ENCODE measurements at regions not wholly inside any gene's neighbourhood (a gene's known extent, or its start where the extent isn't known, plus 50 kb on each side); places are given as distances from the start of the nearest gene placed in this dataset.
"Not testable (repeated sequence)": the region's sequence is repeated elsewhere in the genome, so short reads cannot be mapped to it uniquely, and the experiment has no call there.

DNA sequence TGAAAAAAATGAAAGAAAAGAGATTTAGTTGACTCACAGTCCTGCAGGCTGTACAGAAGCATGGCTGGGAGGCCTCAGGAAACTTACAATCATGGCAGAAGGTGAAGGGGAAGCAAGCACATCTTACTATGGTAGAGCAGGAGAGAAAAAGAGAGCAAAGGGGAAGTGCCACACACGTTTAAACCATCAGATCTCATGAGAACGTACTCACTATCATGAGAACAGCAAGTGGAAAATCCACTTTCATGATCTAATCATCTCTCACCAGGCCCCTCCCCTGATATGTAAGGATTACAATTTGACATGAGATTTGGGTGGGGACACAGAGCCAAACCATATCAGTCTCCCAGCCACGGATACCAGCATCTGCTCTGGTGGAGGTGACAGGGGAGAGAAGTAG lies 50.8 kb upstream of the CPOX start:
- no peak for DNase-seq

DNA sequence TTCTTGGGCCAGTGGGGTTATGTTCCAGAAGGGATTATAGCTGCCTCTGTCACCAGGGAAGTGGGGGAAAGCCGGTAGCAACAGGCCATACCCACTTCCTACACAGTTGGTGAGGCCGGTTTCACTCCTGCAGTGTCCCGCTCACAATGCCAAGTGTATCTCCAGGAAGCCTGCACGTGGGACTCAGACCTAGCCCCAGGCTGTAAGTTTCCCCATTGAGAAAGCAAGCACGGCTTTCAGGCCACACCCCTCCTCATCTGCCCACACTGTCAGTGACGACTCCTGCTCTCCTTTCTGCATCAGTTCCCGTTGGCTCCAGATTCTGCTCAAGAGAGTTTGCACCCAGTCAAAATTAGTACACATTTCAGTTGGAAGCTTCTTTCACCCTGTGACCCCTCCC lies 51.6 kb upstream of the CPOX start:
- DNase-seq, result no peak

DNA sequence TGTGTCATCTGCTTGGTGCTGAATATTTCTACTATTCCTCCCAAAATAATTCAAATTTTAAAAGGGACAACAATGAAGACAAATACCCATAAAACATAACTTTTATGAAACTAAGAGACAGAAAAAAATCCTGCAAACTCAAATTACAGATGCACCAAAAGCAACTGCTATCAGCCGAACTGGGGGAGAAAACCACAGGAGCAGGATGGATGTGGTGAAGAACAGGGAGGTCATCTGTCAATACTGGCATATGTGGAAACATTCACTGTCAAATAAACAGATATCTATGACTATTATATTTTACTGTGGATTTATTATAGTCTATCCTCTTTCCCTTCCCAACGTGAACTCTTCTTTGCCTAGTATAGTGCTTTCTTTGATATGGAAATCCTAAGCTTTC lies 53.3 kb upstream of the CPOX start:
- no peak for DNase-seq

DNA sequence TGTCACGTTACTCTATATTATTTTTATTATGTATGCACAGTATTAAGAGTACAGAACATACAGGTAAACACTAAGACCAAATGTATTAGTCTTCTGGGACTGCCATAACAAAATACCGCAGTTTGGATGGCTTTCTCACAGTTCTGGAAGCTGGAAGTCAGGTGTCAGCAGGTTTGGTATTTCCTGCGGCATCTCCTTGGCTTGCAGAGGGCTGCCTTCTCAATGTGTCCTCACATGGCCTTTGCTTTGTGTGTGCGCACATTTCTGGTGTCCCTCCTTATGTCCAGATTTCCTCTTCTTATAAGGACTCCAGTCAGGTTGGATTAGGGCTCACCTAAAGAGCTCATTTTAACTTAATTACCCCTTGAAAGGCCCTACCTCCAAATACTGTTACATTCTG lies 53.8 kb upstream of the CPOX start:
- no peak for DNase-seq

DNA sequence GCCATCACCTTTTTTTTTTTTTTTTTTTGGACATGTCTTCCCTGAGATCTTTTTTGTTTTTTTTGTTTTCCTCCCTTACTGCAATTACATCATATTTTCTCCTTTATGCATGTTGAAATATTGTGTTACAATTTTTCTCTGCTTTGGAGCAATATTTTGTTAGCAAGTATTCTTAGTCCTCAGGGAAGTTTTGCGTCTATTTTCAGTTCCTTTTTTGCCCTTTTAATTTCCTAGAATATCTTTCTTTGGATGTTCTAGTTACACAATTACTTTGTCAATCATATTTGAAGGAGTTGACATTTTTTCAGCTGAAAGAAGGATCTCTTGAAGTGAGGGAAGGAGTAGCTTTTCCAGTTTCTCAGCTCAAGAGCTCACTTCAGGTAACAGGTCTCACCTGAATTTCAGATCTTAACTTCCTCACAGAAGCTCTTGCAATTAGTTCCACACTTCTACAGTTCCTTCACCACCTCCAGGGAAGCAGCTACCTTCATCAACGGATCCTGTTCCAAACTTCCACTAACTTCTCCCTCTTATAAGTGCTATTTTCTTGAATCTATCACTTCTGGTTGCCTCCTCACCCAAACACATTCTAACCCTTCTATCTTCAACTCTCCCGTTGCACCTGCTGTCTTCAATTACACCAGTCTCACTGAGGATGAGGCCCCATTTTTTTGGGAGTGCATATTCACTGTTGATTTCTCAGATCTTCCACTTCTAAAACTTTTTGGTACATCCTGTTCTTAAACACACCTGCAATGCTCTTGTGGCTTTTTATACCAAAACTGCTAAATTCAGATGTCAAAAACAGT lies 57.8 kb upstream of the CPOX start:
- no peak for DNase-seq

DNA sequence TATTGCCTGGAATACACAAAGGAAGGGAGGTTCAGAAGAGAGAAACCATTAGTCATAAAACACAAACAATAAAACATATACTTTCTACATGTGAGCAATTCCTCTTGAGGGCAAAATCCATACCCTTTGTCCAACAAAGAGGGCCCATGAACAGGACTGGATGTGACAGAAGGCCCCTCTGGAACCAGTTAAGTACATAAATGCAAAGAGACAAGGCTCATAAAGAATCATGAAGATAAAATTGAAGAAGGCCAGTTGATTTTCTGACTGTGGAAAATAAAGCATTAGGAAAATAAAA lies 58.3 kb upstream of the CPOX start:
- DNase-seq, result no peak

DNA sequence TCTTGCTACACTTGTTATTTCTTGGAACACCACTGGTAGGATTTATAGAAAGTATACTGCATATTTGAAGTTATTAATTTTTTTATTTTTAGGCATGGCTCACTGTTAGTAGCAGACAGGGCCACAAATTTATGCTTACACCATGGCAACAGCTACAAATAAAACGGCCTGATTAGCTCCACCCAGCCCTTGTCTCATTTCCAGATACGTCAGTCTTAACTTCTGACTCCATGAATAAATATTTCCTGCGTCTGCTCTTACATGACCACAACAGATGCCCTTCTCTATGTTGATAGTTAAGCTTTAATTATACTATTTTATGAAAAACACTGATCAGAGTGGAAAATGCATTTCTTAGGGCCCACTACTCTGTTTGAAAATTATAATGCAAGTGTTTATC lies 62.3 kb upstream of the CPOX start:
- DNase-seq, result peak; percentile 65

DNA sequence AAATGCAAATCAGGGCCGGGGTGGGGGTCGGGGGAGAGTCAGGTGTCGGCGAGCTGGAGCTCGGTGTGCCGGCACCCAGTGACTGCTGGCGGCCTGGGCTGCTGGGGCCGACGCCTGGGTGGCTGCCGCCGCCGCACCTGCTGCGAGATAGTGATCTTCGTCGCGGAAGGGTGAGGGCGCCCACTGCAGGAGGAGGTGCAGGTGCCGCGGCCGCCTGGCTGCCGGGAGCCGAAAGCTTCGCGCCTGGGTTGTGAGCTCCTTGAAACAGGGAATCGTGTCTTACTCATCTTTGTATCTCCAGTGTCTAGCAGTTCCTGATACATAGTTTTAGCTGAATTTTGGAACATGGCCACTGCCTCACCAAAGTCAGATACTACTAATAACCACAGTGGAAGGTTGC lies 64.0 kb upstream of the CPOX start:
- peak; percentile 17 for DNase-seq

DNA sequence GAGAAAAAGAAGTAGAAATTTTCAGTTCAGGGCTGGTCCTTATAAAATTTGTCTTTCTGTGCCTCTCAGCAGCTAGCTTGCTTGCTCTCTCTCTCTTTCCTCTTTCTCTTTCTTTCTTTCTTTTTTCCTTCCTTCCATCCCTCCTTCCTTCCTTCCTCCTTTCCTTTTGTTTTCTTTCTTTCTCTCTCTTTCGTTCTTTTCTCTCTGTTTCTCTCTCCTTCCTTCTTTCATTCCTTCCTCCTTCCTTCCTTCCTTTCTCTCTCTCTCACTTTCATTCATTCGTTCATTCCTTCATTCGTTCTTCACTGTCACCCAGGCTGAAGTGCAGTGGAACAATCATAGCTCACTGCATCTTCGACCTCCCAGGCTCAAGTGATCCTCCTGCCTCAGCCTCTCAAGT lies 69.3 kb upstream of the CPOX start:
- DNase-seq, result no peak

DNA sequence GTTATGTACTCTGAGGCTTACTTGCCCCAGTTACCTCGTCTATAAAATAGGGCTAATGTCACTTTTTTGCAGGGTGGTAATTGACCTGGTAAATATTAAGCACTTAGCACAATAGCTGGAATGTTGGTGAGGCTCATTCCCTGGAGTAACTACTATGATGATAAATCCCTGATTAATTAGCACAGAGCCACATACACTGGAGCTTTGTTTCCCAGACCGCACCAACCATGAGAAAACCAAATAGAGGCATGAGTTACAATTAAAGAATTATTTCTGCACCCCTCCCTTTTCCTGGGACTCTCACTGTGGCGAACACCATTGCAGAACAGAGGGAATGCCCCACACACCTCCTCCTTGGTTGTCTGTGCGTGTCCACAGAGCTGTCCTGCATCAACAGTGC lies 76.6 kb upstream of the CPOX start:
- DNase-seq, result no peak

DNA sequence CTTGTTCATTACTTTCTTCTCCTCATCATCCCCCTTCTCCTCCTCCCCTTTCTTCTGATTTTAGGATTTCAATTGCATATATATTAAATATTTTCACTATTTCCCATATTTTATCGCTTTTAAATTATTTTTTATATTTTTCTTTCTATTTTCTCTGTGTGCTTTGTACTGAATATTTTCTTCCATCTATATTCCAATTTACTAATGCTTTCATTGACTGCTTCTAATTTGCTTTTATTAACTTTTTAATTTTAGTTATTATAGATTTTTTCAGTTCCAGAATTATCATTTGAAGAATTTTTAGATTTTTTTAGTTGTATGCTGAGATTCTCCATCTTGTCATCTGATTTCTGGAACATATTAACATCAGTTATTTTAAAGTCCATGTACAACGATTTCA lies 83.2 kb upstream of the ST3GAL6 start:
- DNase-seq, result no peak

DNA sequence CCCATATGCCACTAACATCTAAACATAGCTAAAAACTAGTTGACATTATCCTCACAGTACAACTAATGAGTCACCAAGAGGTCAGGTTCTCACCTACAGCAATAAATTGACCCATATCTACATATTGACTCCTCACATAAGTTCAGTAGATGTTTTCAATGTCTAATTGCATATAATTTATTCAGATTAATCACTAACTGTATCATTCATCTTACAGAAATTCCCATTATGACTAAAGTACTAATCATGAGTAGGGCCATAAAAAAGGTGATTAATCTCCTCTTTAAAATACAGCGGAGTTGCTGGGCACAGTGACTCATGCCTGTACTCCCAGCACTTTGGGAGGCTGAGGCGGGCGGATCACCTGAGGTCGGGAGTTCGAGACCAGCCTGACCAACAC lies 82.4 kb upstream of the ST3GAL6 start:
- DNase-seq, result peak; percentile 65

DNA sequence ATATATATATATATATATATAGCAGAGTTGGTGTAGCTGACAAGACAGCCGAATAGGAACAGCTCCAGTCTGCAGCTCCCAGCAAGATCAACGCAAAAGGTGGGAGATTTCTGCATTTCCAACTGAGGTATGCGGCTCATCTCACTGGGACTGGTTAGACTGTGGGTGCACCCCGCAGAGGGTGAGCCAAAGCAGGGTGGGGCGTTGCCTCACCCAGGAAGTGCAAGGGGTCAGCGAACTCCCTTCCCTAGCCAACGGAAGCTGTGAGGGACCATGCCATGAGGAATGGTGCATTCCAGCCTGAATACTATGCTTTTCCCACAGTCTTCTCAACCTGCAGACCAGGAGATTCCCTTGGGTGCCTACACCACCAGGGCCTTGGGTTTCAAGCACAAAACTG lies 81.7 kb upstream of the ST3GAL6 start:
- no peak for DNase-seq

DNA sequence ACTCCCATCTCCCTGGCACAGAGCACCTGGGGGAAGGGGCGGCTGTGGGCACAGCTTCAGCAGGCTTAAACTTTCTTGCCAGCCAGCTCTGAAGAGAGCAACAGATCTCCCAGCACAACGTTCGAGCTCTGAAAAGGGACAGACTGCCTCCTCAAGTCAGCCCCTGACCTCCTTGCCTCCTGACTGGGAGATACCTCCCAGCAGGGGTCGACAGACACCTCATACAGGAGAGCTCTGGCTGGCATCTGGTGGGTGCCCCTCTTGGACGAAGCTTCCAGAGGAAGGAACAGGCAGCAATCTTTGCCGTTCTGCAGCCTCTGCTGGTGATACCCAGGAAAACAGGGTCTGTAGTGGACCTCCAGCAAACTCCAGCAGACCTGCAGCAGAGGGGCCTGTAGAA lies 80.7 kb upstream of the ST3GAL6 start:
- DNase-seq, result not testable (repeated sequence)

DNA sequence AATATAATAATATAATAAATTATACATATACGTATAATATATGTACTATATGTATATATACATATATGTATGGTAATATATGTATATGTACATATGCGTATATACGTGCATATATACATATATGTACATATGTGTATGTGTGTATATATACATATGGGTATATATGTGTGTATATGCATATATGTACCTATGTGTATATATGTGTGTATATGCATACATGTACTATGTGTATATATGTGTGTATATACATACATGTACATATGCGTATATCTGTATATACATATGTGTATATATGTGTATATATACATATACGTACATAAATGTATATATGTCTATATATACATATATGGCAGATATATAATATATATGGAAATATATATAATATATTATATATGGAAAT lies 74.8 kb upstream of the ST3GAL6 start:
- DNase-seq, result no peak

DNA sequence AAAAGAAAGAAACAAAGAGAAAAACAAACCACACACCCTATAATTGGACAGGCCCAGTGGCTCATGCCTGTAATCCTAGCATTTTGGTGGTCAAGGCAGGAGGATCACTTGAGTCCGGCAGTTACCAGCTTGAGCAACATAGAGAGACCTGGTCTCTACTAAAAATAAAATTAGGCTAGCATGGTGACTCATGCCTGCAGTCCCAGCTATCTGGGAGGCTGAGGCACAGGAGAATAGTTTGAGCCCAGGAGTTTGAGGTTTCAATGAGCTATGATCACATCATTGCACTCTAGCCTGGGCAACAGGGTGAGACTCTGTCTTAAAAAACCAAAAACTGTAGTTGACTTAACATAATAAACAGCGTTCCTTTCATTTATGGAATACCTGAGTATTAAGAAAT lies 72.3 kb upstream of the ST3GAL6 start:
- DNase-seq, result peak; percentile 22

DNA sequence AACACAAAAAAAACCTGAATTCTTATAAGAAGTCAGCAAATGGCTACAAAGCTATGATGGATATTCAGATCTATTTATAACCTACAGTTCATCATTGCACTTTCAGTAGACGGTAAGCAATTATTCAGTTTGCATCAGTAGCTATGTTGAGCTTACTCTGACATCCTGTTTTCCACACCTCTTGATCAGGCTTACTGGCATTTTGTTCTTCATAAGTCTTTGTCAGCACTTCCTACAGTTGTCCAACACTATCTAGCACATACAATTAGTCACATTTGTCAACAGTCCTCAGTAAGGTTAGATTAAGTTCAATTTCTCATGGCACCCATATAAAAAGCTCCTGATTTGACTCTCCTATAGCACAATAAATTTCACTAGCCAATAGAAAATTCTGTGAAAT lies 71.2 kb upstream of the ST3GAL6 start:
- DNase-seq, result peak; percentile 30

DNA sequence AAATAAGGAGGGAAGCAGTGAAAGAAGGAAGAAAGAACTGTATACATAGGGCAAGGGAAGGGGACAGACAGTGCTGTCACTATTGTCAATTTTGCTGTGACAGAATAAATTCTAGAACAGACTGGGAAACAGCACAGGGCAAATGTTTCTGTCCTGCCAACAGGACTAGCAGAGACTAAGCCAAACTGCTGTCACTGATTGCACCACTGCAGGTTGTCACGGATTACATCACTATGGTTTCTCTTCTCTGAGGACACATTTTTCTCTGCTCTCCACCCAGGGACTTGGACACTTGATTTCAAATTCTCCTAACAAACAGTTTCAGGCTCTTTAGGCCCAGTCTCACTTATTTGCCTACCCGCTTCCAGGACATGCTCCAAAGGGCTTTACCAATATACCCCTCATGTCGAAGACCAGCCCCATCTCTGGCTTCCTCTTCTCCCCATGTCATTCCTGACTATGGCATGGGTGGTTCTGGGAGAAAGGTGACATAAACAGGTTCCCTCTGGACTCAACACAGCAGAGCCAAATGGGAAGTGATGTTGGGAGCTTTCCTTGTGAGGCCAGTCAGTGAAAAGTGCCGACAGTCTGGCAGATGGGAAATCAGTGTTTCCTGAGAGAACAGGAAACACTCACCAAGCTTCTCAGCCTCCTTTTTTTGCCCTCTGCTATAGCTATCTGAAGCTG lies 70.2 kb upstream of the ST3GAL6 start:
- no peak for DNase-seq

DNA sequence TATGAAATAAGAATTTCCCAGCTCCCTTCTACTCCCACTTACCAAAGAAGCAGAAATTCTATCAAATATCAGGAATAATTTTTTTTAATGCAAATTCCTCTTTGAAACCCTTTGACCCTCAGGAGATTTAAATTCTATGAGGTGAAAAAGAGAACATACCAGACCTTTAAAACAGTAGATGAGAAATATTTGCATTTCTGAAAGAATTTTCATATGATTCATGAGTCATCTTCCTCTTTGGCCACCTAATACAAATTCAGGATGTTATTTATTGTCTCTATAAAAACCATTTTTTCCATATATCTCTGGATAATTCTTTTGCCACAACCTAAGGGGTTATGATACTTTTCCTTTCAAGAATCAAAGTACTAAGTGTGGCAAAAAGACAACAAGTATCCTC lies 67.3 kb upstream of the ST3GAL6 start:
- DNase-seq, result peak; percentile 33

DNA sequence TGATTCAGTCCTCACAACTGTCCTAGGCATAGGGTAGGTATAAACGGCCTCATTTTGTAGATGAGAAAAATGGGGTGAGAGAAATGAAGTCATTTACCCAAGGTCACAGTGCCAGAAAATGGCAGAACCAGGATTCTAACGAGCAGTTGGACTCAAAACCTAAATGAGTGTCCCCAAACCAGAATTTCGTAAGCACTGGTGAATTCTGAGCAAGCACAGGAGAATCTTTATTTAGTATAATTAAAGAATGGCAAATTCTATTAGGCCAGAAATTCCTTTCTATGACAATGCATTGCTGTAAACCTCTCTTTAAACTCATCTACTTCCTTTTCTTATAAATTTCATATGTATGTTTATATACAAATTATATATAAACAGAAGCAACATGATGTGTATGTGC lies 66.8 kb upstream of the ST3GAL6 start:
- DNase-seq, result not testable (repeated sequence)

DNA sequence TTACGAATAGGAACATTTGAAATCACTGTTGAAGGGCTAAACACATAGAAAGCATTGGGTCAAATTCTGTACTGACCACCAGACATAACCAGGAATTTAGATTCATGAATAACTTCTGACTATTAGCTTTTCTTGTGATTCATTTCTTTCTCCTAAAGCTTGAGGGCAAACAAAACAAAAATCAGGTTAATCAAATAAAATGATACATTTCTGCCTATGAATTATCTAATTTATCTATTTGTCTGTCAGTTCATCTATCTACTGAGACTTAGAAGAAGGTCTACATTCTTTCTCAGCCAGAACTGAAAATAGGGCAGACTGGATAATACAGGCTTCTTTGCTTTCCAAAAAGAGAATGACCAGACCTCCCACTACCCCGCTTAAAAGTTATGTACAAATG lies 65.9 kb upstream of the ST3GAL6 start:
- DNase-seq, result no peak

DNA sequence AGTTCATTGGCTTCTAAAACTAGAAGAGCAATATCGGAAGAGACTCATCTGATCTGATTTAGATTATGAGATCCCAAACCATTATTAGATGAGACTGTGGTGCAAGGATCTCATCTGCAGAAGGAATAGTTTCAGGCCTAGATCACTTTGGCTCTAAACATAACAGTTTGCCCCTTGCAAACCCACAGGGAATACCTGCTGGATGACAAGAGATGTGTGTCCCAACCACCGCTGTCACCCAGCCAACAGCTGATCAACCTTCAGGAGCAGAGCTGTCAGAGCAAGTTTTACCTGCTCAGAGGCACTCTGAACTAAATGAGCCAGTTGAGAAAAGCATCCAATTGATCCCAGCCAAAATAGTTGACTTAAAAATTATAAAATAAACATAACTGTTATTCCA lies 64.0 kb upstream of the ST3GAL6 start:
- DNase-seq, result no peak

DNA sequence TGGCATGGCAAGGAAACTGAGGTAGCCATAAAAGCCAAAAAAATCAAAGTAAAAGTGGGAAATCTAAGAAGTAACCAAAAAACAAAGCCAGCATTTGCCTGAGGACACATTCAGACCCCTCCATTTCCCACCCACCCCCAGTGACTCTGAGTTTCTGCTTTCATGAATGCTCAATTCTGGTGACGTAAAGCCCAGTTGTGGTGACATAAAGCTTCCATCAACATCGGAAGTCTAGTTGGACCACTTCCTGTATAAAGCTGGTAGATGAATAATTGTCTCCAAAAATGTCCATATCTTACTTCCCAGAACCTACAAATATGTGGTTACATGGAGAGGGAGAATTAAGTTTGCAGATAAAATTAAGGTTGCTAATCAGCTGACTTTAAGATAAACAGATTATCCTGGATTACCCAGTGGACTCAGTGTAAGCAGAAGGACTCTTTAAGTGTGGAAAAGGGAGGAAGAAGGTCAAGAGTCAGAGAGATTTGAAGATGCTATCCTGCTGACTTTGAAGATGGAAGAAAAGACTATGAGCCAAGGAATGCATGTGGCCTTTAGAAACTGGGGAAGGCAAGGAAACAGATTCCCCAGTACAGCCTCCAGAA lies 62.0 kb upstream of the ST3GAL6 start:
- DNase-seq, result no peak

DNA sequence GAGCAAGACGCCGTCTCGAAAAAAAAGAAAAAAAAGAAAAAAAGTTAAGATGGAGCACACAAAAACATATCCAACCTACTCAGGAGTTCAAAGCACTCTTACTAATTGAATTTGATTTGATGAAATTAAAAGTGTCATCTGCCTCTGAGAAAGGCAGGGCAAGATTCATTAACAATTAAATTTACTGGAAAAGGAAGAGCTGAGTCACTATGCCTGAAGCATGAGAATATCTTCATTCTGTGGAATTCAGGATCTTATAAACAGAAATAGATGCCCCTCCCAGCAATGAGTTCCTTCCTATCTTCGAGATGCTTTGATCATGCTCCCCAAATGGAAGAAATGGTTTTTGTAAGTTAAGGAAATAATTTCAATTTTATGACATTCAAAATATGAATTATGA lies 61.0 kb upstream of the ST3GAL6 start:
- no peak for DNase-seq

DNA sequence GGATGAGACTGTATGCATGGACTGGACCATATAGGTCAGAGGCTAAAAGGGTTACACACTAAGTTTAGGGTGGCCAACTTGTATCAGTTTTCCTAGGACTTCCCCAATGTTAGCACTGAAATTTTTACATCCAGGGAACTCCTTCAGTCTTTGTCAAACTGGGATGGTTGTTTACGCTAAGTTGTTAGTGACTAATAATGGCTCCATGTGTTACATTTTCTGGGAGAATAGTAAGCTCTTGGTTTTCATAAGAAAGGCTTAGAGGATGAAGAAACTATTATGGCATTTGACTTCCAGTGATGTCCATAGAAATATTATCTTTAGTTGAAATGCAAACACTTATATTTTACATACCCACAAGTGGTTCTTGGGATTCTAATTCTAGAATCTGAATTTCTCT lies 57.9 kb upstream of the ST3GAL6 start:
- no peak for DNase-seq
